ENCODE measurements at regions not wholly inside any gene's neighbourhood (a gene's known extent, or its start where the extent isn't known, plus 50 kb on each side); places are given as distances from the start of the nearest gene placed in this dataset.

DNA sequence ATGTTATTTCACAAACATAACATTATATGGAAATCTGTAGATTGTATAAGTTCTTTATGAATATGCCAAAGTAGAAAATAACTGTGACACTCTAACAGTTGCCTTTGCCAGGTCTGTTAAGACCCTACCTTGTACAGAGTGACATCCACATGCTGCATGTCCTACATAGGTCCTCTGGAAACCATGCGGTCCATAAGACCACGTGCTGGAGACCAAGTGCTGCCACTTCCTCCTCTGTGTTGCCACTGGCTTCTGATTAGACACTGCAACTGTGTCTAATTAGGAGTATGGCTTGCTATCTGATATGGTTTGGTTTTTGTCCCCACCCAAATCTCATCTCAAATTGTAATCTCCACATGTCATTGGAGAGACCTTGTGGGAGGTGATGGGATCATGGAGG, 855.5 kb upstream of the SEMA6D start:
- H3K4me2 ChIP-seq (replicated peaks; ENCODE audit: low read depth, low read length, poor library complexity, severe bottlenecking): no peak overlapping the region
- DNase-seq (no peak), ATAC-seq (ENCODE audit: low read depth) (no peak)
- no peaks in the 10 kb centered on the region for H3K79me2 ChIP-seq (ENCODE audit: control insufficient read depth, insufficient read depth, low read length)
- H4K20me1 ChIP-seq (ENCODE audit: control insufficient read depth, insufficient read depth, low read length, poor library complexity, severe bottlenecking): no peaks in the 10 kb centered on the region
- peaks cover 4% of the 10 kb centered on the region for H3K9me3 Mint-ChIP-seq (ENCODE audit: insufficient read depth)
- TF ChIP-seq EZH2 (IDR thresholded peaks at IDR 0.05; ENCODE audit: borderline replicate concordance, insufficient read depth, low read depth, low read length, poor library complexity, severe bottlenecking): no peak
- TF ChIP-seq CTCF (IDR thresholded peaks at IDR 0.05): no peak
- H3K9me3 ChIP-seq (ENCODE audit: control extremely low read depth in 1 of 3, control insufficient read depth in 2 of 3, insufficient read depth in 1 of 3, low read length in 2 of 3): no peaks in the 10 kb centered on the region
- H3K9ac ChIP-seq (ENCODE audit: low read length): no peak overlapping the region
- no peak overlapping the region for H3K4me3 ChIP-seq (ENCODE audit: control extremely low read depth in 1 of 5, extremely low read depth in 1 of 5, insufficient read depth in 1 of 5, low read depth in 2 of 5, low read length in 4 of 5)
- POLR2A ChIA-PET: no interaction called here
- H3K4me3 Mint-ChIP-seq: no peak overlapping the region
- no peaks in the 10 kb centered on the region for H3K27me3 Mint-ChIP-seq
- no peak overlapping the region for H2AFZ ChIP-seq (ENCODE audit: insufficient read depth, low read depth, low read length, poor library complexity, severe bottlenecking)
- WGBS (ENCODE audit: insufficient coverage): 100% methylated on average over 1 of the region's 2 CpGs
- H3K27ac ChIP-seq (ENCODE audit: low read length in 2 of 2): no peak overlapping the region
- no peaks in the 10 kb centered on the region for H3K27me3 ChIP-seq (replicated peaks in 1 of 4; ENCODE audit: control extremely low read depth in 1 of 4, control insufficient read depth in 3 of 4, insufficient read depth in 4 of 4, low read length in 3 of 4)
- CTCF ChIA-PET: no interaction called here
- H3K36me3 ChIP-seq (replicated peaks in 1 of 2; ENCODE audit: control extremely low read depth in 1 of 2, control insufficient read depth in 1 of 2, extremely low read depth in 1 of 2, insufficient read depth in 2 of 2, low read length in 1 of 2): no peaks in the 10 kb centered on the region
- no peaks in the 10 kb centered on the region for H3K4me1 Mint-ChIP-seq
- H3K27ac Mint-ChIP-seq: no peak overlapping the region
- no peaks in the 10 kb centered on the region for H3K4me1 ChIP-seq (ENCODE audit: control insufficient read depth in 2 of 2, insufficient read depth in 2 of 2, low read length in 2 of 2)
- intact Hi-C loops (cut with micrococcal nuclease): no loop called here

DNA sequence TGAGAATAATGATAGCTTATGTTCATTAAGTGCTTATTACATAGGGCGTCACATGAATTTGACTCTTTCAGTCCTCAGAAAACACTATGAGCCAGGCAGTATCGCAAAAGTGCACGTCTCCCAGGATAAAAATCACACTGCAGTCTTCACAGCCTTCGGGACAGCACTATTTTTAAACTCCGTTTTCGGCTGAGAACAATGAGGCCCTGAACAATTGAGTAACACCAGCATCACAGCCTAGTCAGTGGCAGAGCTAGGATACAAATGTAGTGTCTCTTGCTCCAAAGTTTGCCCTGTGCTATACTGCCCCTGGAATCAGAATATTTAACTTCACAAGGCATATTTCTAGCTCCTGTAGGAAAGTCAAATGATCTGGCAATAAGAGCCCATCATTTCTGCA, 852.1 kb upstream of the SEMA6D start:
- Histone ChIP-seq H4K20me1 (ENCODE audit: control insufficient read depth, insufficient read depth, low read length, poor library complexity, severe bottlenecking) (no peaks in the 10 kb centered on the region), H3K79me2 (ENCODE audit: control insufficient read depth, insufficient read depth, low read length) (no peaks in the 10 kb centered on the region), H3K4me1 (ENCODE audit: control insufficient read depth in 2 of 2, insufficient read depth in 2 of 2, low read length in 2 of 2) (no peaks in the 10 kb centered on the region), H3K9ac (ENCODE audit: low read length) (no peak overlapping the region), H3K36me3 (replicated peaks in 1 of 2; ENCODE audit: control extremely low read depth in 1 of 2, control insufficient read depth in 1 of 2, extremely low read depth in 1 of 2, insufficient read depth in 2 of 2, low read length in 1 of 2) (no peaks in the 10 kb centered on the region), H2AFZ (ENCODE audit: insufficient read depth, low read depth, low read length, poor library complexity, severe bottlenecking) (no peak overlapping the region), H3K9me3 (ENCODE audit: control extremely low read depth in 1 of 3, control insufficient read depth in 2 of 3, insufficient read depth in 1 of 3, low read length in 2 of 3) (no peaks in the 10 kb centered on the region), H3K4me3 (ENCODE audit: control extremely low read depth in 1 of 5, extremely low read depth in 1 of 5, insufficient read depth in 1 of 5, low read depth in 2 of 5, low read length in 4 of 5) (no peak overlapping the region), H3K27me3 (replicated peaks in 1 of 4; ENCODE audit: control extremely low read depth in 1 of 4, control insufficient read depth in 3 of 4, insufficient read depth in 4 of 4, low read length in 3 of 4) (no peaks in the 10 kb centered on the region), H3K4me2 (replicated peaks; ENCODE audit: low read depth, low read length, poor library complexity, severe bottlenecking) (no peak overlapping the region), H3K27ac (ENCODE audit: low read length in 2 of 2) (no peak overlapping the region)
- Mint-ChIP-seq H3K4me3 (no peak overlapping the region), H3K4me1 (no peaks in the 10 kb centered on the region), H3K27ac (no peak overlapping the region), H3K27me3 (no peaks in the 10 kb centered on the region), H3K9me3 (ENCODE audit: insufficient read depth) (peaks cover 4% of the 10 kb centered on the region)
- ChIA-PET CTCF (no interaction called here), POLR2A (no interaction called here)
- ATAC-seq (ENCODE audit: low read depth) (no peak), DNase-seq (no peak)
- TF ChIP-seq EZH2 (IDR thresholded peaks at IDR 0.05; ENCODE audit: borderline replicate concordance, insufficient read depth, low read depth, low read length, poor library complexity, severe bottlenecking) (no peak), CTCF (IDR thresholded peaks at IDR 0.05) (no peak)
- 54% methylated on average over 5 of the region's 6 CpGs for WGBS (ENCODE audit: insufficient coverage)
- intact Hi-C loops (cut with micrococcal nuclease): no loop called here

Data from B cell (primary cell).